ENCODE measurements at regions not wholly inside any gene's neighbourhood (a gene's known extent, or its start where the extent isn't known, plus 50 kb on each side); places are given as distances from the start of the nearest gene placed in this dataset.

DNA sequence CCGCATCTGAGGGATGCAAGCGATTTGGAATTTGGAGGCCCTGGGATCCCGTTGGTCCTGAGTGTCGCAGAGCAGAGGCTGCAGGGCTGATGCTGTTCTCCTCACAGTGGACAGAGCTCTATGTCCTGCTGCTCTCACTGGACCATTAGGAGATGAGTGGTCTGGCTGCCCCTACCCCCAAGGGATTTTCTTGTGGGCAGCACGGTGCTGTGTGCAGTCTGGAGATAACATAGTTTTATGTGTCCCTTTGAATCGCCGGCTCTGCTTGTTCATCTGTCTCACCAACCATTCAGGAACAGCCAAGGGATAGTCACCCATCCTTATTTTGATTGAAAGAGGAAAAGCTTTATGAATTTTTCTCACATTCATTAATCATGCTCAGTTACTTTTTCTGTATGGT is 49.9 kb downstream of the CHRM3 start:
- no peak overlapping the region for H3K27ac Mint-ChIP-seq
- H3K36me3 Mint-ChIP-seq, result no peaks in the 10 kb centered on the region
- ATAC-seq, result no peak
- H3K9me3 Mint-ChIP-seq (ENCODE audit: low read depth), result no peaks in the 10 kb centered on the region
- H3K27me3 Mint-ChIP-seq, result no peaks in the 10 kb centered on the region
- CTCF ChIA-PET, result no interaction called here
- no peak for DNase-seq
- no peak overlapping the region for H3K4me3 Mint-ChIP-seq
- H3K4me1 Mint-ChIP-seq, result no peaks in the 10 kb centered on the region

DNA sequence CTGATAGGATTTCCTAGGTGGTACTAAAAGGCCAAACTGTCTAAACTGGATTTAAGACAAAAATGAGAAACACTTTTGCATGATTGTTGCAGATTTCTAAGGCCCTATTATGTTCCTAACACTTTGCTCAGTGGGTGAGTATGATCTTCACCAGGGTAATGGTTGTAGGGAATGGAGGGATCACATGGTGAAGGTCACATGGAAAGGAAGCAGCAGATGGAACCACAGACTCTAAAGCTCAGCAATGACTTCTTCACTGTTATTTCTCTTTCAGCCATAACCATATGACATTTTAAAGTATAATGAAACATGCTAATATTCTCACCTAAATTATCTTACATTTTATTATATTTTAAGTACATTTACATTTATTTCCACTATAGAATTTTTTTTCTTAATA is 51.5 kb downstream of the CHRM3 start:
- Mint-ChIP-seq H3K36me3 (no peaks in the 10 kb centered on the region), H3K27me3 (no peaks in the 10 kb centered on the region), H3K9me3 (ENCODE audit: low read depth) (no peaks in the 10 kb centered on the region), H3K4me1 (no peaks in the 10 kb centered on the region), H3K4me3 (no peak overlapping the region), H3K27ac (no peak overlapping the region)
- ATAC-seq, result no peak
- no peak for DNase-seq
- CTCF ChIA-PET, result no interaction called here

DNA sequence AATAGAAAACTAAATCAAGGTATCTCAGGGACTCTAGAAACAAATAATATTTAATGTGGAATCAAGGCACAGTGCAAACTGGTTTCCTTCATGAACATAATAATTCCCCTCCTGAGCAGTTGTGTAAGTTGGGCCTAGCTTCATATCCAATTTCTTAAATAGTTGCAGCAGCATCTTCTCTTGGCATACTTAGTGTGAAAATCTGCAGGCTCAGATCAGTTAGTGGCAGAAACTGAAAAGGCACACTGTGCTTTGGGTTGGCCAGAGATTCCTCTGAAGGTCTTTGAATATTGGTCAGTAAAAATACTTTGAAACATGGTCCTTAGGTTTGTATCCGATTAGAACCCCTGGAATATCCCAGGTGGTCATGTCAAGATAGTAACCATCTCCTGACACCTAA is 52.5 kb downstream of the CHRM3 start:
- Mint-ChIP-seq H3K36me3 (no peaks in the 10 kb centered on the region), H3K27ac (no peak overlapping the region), H3K4me3 (no peak overlapping the region), H3K27me3 (no peaks in the 10 kb centered on the region), H3K4me1 (no peaks in the 10 kb centered on the region), H3K9me3 (ENCODE audit: low read depth) (no peaks in the 10 kb centered on the region)
- CTCF ChIA-PET, result no interaction called here
- ATAC-seq, result no peak
- DNase-seq, result no peak

DNA sequence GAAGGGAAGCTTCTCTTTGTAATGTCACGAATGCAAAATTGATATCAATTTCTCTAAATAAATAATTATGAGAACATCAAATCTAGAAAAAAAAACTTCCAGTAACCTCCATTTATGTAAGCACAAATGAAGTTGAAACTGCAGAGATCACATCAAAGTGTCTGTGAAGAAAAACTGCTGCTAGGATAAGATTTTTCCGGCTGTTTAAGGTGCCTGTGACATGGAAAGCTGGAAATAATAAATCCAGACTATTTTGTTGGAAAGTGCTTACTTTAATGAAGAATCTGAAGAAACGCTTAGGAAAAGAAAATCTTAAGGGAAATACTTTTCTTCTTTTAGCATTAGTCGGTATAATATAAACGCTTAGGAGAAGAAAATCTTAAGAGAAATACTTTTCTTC is 57.0 kb downstream of the CHRM3 start:
- H3K27me3 Mint-ChIP-seq, result no peaks in the 10 kb centered on the region
- ATAC-seq, result no peak
- CTCF ChIA-PET, result no interaction called here
- no peak overlapping the region for H3K27ac Mint-ChIP-seq
- H3K4me3 Mint-ChIP-seq, result no peak overlapping the region
- no peaks in the 10 kb centered on the region for H3K4me1 Mint-ChIP-seq
- H3K36me3 Mint-ChIP-seq, result no peaks in the 10 kb centered on the region
- H3K9me3 Mint-ChIP-seq (ENCODE audit: low read depth), result no peaks in the 10 kb centered on the region
- no peak for DNase-seq

DNA sequence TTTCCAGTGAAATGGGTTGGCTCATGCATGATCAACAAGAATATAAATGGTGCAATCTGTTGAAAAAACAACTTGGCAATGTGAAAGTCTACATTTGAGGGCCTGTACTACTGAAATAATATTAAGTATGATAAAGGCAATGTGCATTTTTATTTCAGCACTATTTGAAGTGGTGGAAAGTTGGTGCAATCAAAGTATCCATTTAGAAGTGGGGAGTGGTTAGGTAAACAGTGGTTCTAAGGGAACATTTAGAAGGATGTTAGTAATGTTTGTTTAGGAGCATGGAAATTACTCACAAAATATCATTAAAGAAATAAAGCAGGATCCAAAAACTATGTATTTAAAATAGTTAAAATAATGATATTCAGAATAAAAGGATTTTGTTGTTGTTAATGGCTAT is 60.2 kb downstream of the CHRM3 start:
- H3K4me3 Mint-ChIP-seq, result no peak overlapping the region
- CTCF ChIA-PET, result no interaction called here
- DNase-seq (no peak), ATAC-seq (no peak)
- H3K9me3 Mint-ChIP-seq (ENCODE audit: low read depth), result no peaks in the 10 kb centered on the region
- H3K27ac Mint-ChIP-seq, result no peak overlapping the region
- H3K4me1 Mint-ChIP-seq, result no peaks in the 10 kb centered on the region
- no peaks in the 10 kb centered on the region for H3K36me3 Mint-ChIP-seq
- no peaks in the 10 kb centered on the region for H3K27me3 Mint-ChIP-seq

DNA sequence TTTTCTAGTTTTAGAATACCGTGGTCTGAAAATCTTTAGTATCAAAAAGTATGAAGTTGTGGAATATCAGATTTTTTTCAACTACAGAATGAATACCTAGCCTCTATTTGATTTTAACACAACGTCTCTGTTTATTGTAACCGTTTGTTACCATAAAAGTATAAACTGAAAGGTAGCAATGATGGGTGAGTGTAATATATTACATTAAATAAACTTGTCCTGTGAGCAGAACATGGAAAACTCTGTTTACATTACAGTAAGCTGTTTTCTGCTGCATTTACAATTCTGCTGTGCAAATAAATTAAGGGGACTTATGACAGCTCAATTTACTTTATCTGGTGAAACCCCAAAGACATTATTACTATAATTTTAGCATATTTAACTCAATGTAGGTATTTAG is 62.5 kb downstream of the CHRM3 start:
- no peak for ATAC-seq
- H3K36me3 Mint-ChIP-seq, result no peaks in the 10 kb centered on the region
- H3K4me1 Mint-ChIP-seq, result no peaks in the 10 kb centered on the region
- H3K4me3 Mint-ChIP-seq, result no peak overlapping the region
- H3K9me3 Mint-ChIP-seq (ENCODE audit: low read depth), result no peaks in the 10 kb centered on the region
- CTCF ChIA-PET, result no interaction called here
- H3K27ac Mint-ChIP-seq, result no peak overlapping the region
- no peaks in the 10 kb centered on the region for H3K27me3 Mint-ChIP-seq
- no peak for DNase-seq

DNA sequence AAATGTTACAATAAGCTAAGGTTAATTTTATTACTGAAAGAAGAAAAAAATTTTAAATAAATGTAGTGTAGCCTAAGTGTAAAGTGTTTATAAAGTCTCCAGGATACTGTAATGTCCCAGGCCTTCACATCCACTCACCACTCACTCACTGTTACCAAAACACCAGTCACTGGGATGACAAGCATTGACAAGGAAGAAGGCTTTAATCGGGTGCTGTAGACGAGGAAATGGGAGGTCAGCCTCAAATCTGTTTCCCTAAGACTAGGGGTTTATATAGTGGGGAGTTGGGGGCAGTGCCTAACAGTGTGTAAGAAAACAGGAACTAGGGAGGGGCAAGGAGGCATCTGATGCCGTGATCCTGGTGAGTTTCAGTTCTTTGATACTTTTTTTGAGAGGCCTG is 69.4 kb downstream of the CHRM3 start:
- Mint-ChIP-seq H3K27ac (no peak overlapping the region), H3K4me1 (peaks cover 5% of the 10 kb centered on the region), H3K9me3 (ENCODE audit: low read depth) (no peaks in the 10 kb centered on the region), H3K27me3 (no peaks in the 10 kb centered on the region), H3K36me3 (peaks cover 1% of the 10 kb centered on the region), H3K4me3 (no peak overlapping the region)
- ATAC-seq (no peak), DNase-seq (no peak)
- CTCF ChIA-PET, result no interaction called here

DNA sequence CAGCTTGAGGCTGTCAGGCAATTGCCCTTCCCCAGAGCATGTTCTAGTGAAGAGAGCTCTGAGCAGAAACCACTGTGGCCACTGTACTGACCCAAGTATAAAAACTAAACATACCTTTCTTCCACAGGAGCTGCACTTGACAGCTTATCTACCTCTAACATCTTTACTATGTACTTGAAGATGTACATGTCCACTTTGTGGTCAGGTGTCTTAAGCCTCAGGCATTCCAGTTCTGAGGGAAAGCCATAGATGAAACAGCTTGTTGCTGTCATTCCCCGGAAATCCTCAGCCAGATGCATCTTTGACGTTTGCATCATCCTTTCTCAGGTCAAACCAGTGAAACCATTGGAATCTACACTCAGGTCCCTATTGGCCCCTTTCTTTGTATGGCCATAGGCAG is 70.4 kb downstream of the CHRM3 start:
- H3K27ac Mint-ChIP-seq, result no peak overlapping the region
- CTCF ChIA-PET, result no interaction called here

DNA sequence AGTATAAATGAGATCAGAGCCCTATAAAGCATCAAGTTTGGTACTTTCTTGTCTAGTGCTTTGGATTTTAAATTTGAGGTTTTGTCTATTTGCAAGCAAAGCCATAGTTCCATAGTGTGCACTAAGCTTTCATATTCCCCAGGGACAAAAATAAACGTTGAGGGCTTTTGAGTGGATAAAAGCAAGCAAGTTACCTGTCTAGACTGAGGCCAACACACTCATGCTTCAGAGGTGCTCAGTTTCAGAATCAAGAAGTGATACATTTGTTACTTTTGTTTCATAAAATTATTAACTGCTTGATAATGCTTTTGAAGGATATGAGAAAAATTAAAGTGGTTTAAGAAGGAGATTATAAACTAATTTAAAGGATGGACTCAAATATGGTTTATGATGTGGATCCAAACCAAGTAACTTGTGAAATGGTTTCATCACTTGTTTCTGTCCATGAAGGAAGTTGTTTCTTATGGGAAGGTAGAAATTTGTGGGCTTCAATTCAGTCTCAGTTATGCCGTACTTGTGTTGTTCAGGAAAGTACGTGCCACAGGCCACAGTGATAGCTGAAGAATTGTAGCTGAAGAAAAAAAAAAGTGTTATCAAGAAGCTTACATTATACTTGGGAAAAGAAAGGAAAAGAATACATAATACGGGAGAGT is 71.2 kb downstream of the CHRM3 start:
- DNase-seq, result no peak
- Mint-ChIP-seq H3K9me3 (ENCODE audit: low read depth) (no peaks in the 10 kb centered on the region), H3K27me3 (no peaks in the 10 kb centered on the region), H3K27ac (no peak overlapping the region), H3K36me3 (peaks cover 1% of the 10 kb centered on the region), H3K4me3 (peak overlapping the region; percentile 31), H3K4me1 (peaks cover 5% of the 10 kb centered on the region)
- no peak for ATAC-seq
- CTCF ChIA-PET, result no interaction called here

More for the DNA sequence above, 70.4 kb downstream of the CHRM3 start:
- no peak for ATAC-seq
- peaks cover 1% of the 10 kb centered on the region for H3K36me3 Mint-ChIP-seq
- H3K4me1 Mint-ChIP-seq, result peaks cover 5% of the 10 kb centered on the region
- no peaks in the 10 kb centered on the region for H3K27me3 Mint-ChIP-seq
- no peaks in the 10 kb centered on the region for H3K9me3 Mint-ChIP-seq (ENCODE audit: low read depth)
- DNase-seq, result no peak
- no peak overlapping the region for H3K4me3 Mint-ChIP-seq

DNA sequence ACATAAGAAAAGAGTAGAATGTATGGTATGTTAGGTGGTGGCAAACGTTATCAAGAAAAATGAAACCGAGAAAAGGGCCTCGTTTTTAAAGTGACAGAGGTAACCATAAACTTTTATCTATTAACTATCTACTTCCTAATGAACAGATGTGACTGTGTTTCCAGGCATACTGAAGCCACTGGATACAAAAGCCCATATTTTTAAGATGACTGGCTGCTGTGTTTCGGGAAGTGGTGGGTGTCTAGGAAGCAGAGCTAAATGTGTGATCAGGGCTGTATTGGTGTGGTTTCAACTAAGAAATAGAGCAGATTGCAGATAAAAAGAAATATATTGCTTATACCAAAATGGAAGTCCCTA is 71.8 kb downstream of the CHRM3 start:
- CTCF ChIA-PET, result no interaction called here
- H3K9me3 Mint-ChIP-seq (ENCODE audit: low read depth), result no peaks in the 10 kb centered on the region
- H3K27ac Mint-ChIP-seq, result no peak overlapping the region
- peak overlapping the region; percentile 31 for H3K4me3 Mint-ChIP-seq
- peaks cover 5% of the 10 kb centered on the region for H3K4me1 Mint-ChIP-seq
- H3K27me3 Mint-ChIP-seq, result no peaks in the 10 kb centered on the region
- DNase-seq (no peak), ATAC-seq (no peak)
- H3K36me3 Mint-ChIP-seq, result peaks cover 1% of the 10 kb centered on the region

DNA sequence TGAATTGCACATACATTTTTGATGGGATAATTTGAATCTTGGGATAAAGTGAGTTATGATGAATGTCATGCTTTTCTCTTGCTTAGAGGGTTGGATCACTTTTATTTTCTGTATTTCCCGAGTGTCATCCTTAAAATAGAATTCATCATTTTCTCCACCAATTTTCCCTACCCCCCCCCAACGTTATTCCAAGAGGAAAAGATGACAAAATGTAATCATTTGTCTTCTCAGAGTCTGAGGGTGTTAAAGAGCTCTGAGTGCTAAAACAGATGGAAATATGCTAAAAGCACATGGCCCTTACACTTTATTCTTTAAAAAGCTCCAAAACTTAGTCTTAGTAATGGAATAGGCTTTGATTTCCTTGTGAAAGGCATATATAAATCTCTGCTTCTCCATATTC is 81.4 kb downstream of the CHRM3 start:
- no peak overlapping the region for H3K4me3 Mint-ChIP-seq
- CTCF ChIA-PET, result no interaction called here
- no peak overlapping the region for H3K27ac Mint-ChIP-seq
- DNase-seq (no peak), ATAC-seq (no peak)
- no peaks in the 10 kb centered on the region for H3K9me3 Mint-ChIP-seq (ENCODE audit: low read depth)
- no peaks in the 10 kb centered on the region for H3K4me1 Mint-ChIP-seq
- no peaks in the 10 kb centered on the region for H3K27me3 Mint-ChIP-seq
- H3K36me3 Mint-ChIP-seq, result no peaks in the 10 kb centered on the region

DNA sequence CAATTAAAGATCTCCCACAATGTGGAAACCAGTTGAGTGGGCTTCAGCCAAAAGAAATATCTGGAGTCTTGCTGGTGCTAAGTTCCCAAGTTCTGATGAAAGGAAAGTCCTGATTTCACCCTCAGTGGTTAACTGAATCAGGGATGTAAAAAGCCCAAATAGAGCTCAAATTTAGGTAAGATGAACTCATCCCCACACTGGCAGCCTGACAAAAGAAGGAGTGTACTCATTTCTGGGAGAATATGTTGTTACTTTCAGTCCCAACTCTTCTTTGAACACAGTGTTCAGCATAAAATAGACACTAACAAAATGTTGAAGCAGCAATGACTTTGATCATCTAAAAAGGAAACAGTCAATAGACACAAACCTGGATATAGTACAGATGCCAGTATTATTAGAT is 91.7 kb downstream of the CHRM3 start:
- ATAC-seq (no peak), DNase-seq (no peak)
- Mint-ChIP-seq H3K36me3 (peaks cover 2% of the 10 kb centered on the region), H3K4me1 (no peaks in the 10 kb centered on the region), H3K4me3 (no peak overlapping the region), H3K9me3 (ENCODE audit: low read depth) (peaks cover 14% of the 10 kb centered on the region), H3K27ac (no peak overlapping the region), H3K27me3 (no peaks in the 10 kb centered on the region)
- CTCF ChIA-PET, result no interaction called here

DNA sequence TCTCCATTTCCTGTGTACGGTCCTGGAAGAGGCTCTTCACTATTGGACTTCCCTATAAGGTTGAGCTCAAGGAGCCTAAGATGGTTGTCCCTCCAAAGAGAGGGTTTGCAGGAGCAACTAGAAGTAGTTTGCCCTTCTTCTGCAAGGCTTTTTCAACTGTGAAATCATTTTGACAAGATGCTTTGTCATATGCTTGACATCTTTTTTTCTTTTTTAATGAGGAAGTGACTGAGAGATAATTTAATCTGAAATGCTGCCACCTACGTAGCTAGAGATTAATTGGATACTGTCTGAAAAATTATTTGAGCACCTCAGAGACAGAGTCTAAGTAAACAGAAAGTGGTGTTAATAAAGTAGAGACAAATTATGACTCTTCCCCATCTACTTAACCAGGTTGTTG is 97.0 kb downstream of the CHRM3 start:
- DNase-seq, result no peak
- Mint-ChIP-seq H3K4me1 (no peaks in the 10 kb centered on the region), H3K4me3 (no peak overlapping the region), H3K27ac (no peak overlapping the region), H3K9me3 (ENCODE audit: low read depth) (peaks cover 8% of the 10 kb centered on the region), H3K36me3 (peaks cover 2% of the 10 kb centered on the region), H3K27me3 (no peaks in the 10 kb centered on the region)
- no peak for ATAC-seq
- CTCF ChIA-PET, result no interaction called here

DNA sequence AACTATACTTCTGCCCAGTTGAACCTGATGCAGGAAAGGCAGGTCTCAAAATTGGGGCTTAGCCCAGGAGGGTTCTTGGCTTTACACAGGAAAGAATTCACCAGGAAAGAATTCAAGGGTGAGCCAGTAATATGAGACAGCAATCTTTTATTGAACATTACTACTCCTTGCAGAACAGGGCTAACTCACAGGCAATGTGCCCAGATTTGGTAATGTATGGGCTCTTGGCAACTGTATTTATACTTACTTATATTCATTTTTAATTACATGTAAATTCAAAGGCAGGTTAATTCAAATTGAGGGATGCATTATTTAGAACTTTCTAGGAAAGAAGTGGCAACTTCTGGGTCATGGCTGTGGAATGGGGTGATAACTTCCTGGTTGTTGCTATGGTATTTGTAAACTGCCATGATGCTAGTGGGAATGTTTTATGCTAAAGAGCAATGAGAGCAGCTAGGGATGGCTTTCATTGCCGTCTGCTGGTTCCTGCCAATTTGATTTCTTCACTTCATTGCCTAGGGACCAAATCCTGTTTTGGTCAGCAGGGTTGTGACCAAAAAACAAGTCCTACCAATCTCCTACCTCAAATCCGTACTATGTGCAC is 107.5 kb downstream of the CHRM3 start:
- DNase-seq (no peak), ATAC-seq (no peak)
- H3K27ac Mint-ChIP-seq, result no peak overlapping the region
- CTCF ChIA-PET, result no interaction called here
- no peaks in the 10 kb centered on the region for H3K9me3 Mint-ChIP-seq (ENCODE audit: low read depth)
- H3K4me3 Mint-ChIP-seq, result no peak overlapping the region
- no peaks in the 10 kb centered on the region for H3K27me3 Mint-ChIP-seq
- H3K36me3 Mint-ChIP-seq, result no peaks in the 10 kb centered on the region
- H3K4me1 Mint-ChIP-seq, result no peaks in the 10 kb centered on the region

DNA sequence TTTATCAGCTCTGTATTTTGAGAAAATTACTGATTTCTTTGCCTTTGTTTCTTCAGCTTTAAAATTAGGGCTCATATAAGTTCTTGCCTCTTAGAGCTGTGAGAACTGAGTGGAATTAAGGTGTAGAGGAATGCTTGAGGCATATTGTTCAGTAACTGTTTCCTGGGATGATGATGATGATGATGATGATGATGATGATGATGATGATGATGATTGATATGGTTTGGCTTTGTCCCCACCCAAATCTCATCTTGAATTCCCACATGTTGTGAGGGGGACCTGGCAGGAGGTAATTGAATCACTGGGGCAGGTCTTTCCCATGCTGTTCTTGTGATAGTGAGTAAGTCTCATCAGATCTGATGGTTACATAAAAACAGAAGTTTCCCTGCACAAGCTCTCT is 118.7 kb downstream of the CHRM3 start:
- DNase-seq (no peak), ATAC-seq (no peak)
- no peaks in the 10 kb centered on the region for H3K27me3 Mint-ChIP-seq
- H3K36me3 Mint-ChIP-seq, result peaks cover 2% of the 10 kb centered on the region
- H3K4me1 Mint-ChIP-seq, result peaks cover 3% of the 10 kb centered on the region
- no peak overlapping the region for H3K27ac Mint-ChIP-seq
- peaks cover 2% of the 10 kb centered on the region for H3K9me3 Mint-ChIP-seq (ENCODE audit: low read depth)
- no peak overlapping the region for H3K4me3 Mint-ChIP-seq
- CTCF ChIA-PET, result no interaction called here

Data from activated CD8-positive, alpha-beta memory T cell treated with anti-CD3 and anti-CD28 coated beads, Interleukin-2, amount 10 ng/mL, durations not matched to agents 7 days and 5 days (primary cell).